ENCODE measurements at regions not wholly inside any gene's neighbourhood (a gene's known extent, or its start where the extent isn't known, plus 50 kb on each side); places are given as distances from the start of the nearest gene placed in this dataset.

GRCh38 chr9:27665136-27665535, 91.9 kb upstream of the C9orf72 start:
- TF ChIP-seq YY1 (tag by site-specific recombination; IDR thresholded peaks at IDR 0.05) (no peak), ZNF558 (tag by site-specific recombination; IDR thresholded peaks at IDR 0.05) (no peak), MEIS1 (CRISPR knock-in tag; IDR thresholded peaks at IDR 0.05; ENCODE audit: borderline replicate concordance) (no peak), ZSCAN18 (tag by site-specific recombination; IDR thresholded peaks at IDR 0.05) (no peak), ZBTB8A (tag by site-specific recombination; IDR thresholded peaks at IDR 0.05) (no peak)
- TF ChIP-seq, protein P1, sequence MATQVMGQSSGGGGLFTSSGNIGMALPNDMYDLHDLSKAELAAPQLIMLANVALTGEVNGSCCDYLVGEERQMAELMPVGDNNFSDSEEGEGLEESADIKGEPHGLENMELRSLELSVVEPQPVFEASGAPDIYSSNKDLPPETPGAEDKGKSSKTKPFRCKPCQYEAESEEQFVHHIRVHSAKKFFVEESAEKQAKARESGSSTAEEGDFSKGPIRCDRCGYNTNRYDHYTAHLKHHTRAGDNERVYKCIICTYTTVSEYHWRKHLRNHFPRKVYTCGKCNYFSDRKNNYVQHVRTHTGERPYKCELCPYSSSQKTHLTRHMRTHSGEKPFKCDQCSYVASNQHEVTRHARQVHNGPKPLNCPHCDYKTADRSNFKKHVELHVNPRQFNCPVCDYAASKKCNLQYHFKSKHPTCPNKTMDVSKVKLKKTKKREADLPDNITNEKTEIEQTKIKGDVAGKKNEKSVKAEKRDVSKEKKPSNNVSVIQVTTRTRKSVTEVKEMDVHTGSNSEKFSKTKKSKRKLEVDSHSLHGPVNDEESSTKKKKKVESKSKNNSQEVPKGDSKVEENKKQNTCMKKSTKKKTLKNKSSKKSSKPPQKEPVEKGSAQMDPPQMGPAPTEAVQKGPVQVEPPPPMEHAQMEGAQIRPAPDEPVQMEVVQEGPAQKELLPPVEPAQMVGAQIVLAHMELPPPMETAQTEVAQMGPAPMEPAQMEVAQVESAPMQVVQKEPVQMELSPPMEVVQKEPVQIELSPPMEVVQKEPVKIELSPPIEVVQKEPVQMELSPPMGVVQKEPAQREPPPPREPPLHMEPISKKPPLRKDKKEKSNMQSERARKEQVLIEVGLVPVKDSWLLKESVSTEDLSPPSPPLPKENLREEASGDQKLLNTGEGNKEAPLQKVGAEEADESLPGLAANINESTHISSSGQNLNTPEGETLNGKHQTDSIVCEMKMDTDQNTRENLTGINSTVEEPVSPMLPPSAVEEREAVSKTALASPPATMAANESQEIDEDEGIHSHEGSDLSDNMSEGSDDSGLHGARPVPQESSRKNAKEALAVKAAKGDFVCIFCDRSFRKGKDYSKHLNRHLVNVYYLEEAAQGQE (tag by site-specific recombination; IDR thresholded peaks at IDR 0.05) = no peak
- TF ChIP-seq, protein P2, sequence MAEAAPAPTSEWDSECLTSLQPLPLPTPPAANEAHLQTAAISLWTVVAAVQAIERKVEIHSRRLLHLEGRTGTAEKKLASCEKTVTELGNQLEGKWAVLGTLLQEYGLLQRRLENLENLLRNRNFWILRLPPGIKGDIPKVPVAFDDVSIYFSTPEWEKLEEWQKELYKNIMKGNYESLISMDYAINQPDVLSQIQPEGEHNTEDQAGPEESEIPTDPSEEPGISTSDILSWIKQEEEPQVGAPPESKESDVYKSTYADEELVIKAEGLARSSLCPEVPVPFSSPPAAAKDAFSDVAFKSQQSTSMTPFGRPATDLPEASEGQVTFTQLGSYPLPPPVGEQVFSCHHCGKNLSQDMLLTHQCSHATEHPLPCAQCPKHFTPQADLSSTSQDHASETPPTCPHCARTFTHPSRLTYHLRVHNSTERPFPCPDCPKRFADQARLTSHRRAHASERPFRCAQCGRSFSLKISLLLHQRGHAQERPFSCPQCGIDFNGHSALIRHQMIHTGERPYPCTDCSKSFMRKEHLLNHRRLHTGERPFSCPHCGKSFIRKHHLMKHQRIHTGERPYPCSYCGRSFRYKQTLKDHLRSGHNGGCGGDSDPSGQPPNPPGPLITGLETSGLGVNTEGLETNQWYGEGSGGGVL (tag by site-specific recombination; IDR thresholded peaks at IDR 0.05) = no peak
- TF ChIP-seq, protein P3, sequence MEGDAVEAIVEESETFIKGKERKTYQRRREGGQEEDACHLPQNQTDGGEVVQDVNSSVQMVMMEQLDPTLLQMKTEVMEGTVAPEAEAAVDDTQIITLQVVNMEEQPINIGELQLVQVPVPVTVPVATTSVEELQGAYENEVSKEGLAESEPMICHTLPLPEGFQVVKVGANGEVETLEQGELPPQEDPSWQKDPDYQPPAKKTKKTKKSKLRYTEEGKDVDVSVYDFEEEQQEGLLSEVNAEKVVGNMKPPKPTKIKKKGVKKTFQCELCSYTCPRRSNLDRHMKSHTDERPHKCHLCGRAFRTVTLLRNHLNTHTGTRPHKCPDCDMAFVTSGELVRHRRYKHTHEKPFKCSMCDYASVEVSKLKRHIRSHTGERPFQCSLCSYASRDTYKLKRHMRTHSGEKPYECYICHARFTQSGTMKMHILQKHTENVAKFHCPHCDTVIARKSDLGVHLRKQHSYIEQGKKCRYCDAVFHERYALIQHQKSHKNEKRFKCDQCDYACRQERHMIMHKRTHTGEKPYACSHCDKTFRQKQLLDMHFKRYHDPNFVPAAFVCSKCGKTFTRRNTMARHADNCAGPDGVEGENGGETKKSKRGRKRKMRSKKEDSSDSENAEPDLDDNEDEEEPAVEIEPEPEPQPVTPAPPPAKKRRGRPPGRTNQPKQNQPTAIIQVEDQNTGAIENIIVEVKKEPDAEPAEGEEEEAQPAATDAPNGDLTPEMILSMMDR (tag by site-specific recombination; IDR thresholded peaks at IDR 0.05) = no peak

All from HEK293 (cell line).